ENCODE measurements at regions not wholly inside any gene's neighbourhood (a gene's known extent, or its start where the extent isn't known, plus 50 kb on each side); places are given as distances from the start of the nearest gene placed in this dataset.
A peak's percentile ranks its signal among the peaks of the same experiment; 100 is the strongest.

- TF ChIP-seq CTCF (IDR thresholded peaks at IDR 0.05; ENCODE audit: low read depth, low read length, missing control alignments), result no peak
Observed at GRCh38 chr7:155365146-155365874, 67.6 kb downstream of the INSIG1 start.

GRCh38 chr7:155368894-155369600 is 71.4 kb downstream of the INSIG1 start:
- DNase-seq (ENCODE audit: low read depth), result no peak
- in situ Hi-C loops (cut with HindIII; ENCODE audit: low sequenced_read_pairs), result no loop called here
- no peak overlapping the region for H3K4me3 ChIP-seq (ENCODE audit: low read depth, low read length)
- TF ChIP-seq CTCF (IDR thresholded peaks at IDR 0.05; ENCODE audit: low read depth, low read length, missing control alignments), result no peak

More at GRCh38 chr7:155365146-155365874, 67.6 kb downstream of the INSIG1 start:
- in situ Hi-C loops (cut with HindIII; ENCODE audit: low sequenced_read_pairs), result no loop called here
- no peak overlapping the region for H3K4me3 ChIP-seq (ENCODE audit: low read depth, low read length)
- DNase-seq (ENCODE audit: low read depth), result no peak

- no peak for TF ChIP-seq CTCF (IDR thresholded peaks at IDR 0.05; ENCODE audit: low read depth, low read length, missing control alignments)
- no peak for DNase-seq (ENCODE audit: low read depth)
- in situ Hi-C loops (cut with HindIII; ENCODE audit: low sequenced_read_pairs), result no loop called here
- no peak overlapping the region for H3K4me3 ChIP-seq (ENCODE audit: low read depth, low read length)
Observed at GRCh38 chr7:155369766-155370165, 72.1 kb downstream of the INSIG1 start.

- no peak for DNase-seq (ENCODE audit: low read depth)
- no peak for TF ChIP-seq CTCF (IDR thresholded peaks at IDR 0.05; ENCODE audit: low read depth, low read length, missing control alignments)
- H3K4me3 ChIP-seq (ENCODE audit: low read depth, low read length), result no peak overlapping the region
- in situ Hi-C loops (cut with HindIII; ENCODE audit: low sequenced_read_pairs), result no loop called here
Observed at GRCh38 chr7:155371331-155371883, 73.7 kb downstream of the INSIG1 start.

- no peak overlapping the region for H3K4me3 ChIP-seq (ENCODE audit: low read depth, low read length)
- no peak for TF ChIP-seq CTCF (IDR thresholded peaks at IDR 0.05; ENCODE audit: low read depth, low read length, missing control alignments)
- in situ Hi-C loops (cut with HindIII; ENCODE audit: low sequenced_read_pairs), result no loop called here
- DNase-seq (ENCODE audit: low read depth), result no peak
Observed at GRCh38 chr7:155371884-155372781, 74.5 kb downstream of the INSIG1 start.

GRCh38 chr7:155372782-155373358 is 75.2 kb downstream of the INSIG1 start:
- no peak for TF ChIP-seq CTCF (IDR thresholded peaks at IDR 0.05; ENCODE audit: low read depth, low read length, missing control alignments)
- H3K4me3 ChIP-seq (ENCODE audit: low read depth, low read length), result peak overlapping the region; percentile 10
- no peak for DNase-seq (ENCODE audit: low read depth)
- in situ Hi-C loops (cut with HindIII; ENCODE audit: low sequenced_read_pairs), result no loop called here

Data from astrocyte of the cerebellum (primary cell).